Neuronal stem cell (in vitro differentiated cells): ENCODE measurements at regions not wholly inside any gene's neighbourhood (a gene's known extent, or its start where the extent isn't known, plus 50 kb on each side); places are given as distances from the start of the nearest gene placed in this dataset.

ENCODE experiments used
- DNase-seq: peaks from one replicate; pipeline ENCODE4 v3.0.0-alpha.2; 2013; ENCODE audit warnings: low spot score
- H2AFZ ChIP-seq: one replicate; pipeline ENCODE4 v1.6.1; 2013; ENCODE audit warnings: mild to moderate bottlenecking, low read length, inconsistent platforms
- H2AK5ac ChIP-seq: 2 replicates; pipeline ENCODE4 v1.6.1; 2013; ENCODE audit warnings: low read depth, mild to moderate bottlenecking, inconsistent platforms, low read length, moderate library complexity, mixed read lengths
- H2BK120ac ChIP-seq: 2 replicates; pipeline ENCODE4 v1.6.1; 2013; ENCODE audit warnings: low read depth, mild to moderate bottlenecking, inconsistent platforms, low read length, moderate library complexity, mixed read lengths
- H2BK12ac ChIP-seq: one replicate; pipeline ENCODE4 v1.6.1; 2013; ENCODE audit warnings: low read length, inconsistent platforms
- H2BK15ac ChIP-seq: 2 replicates; pipeline ENCODE4 v1.6.1; 2013; ENCODE audit warnings: mild to moderate bottlenecking, low read length, inconsistent platforms, mixed read lengths
- H2BK5ac ChIP-seq: one replicate; pipeline ENCODE4 v1.6.1; 2013; ENCODE audit warnings: inconsistent platforms, mild to moderate bottlenecking, low read length, moderate library complexity
- H3K14ac ChIP-seq: one replicate; pipeline ENCODE4 v1.6.1; 2013; ENCODE audit warnings: low read length, inconsistent platforms
- H3K18ac ChIP-seq: 2 replicates; pipeline ENCODE4 v1.6.1; 2013; ENCODE audit warnings: low read length, inconsistent platforms
- H3K23ac ChIP-seq: 2 replicates; pipeline ENCODE4 v1.6.1; 2013; ENCODE audit warnings: low read depth, mild to moderate bottlenecking, mixed read lengths, low read length, inconsistent platforms; ENCODE audit not compliant: poor library complexity
- H3K27ac ChIP-seq: replicated peaks from 3 replicates; pipeline ENCODE4 v1.5.1; 2013; ENCODE audit warnings: low read length, inconsistent platforms
- H3K27me3 ChIP-seq, 3 experiments: 2 replicates each; pipeline ENCODE4 v1.6.1; 2013; ENCODE audit warnings: low read length in 3 of 3, mild to moderate bottlenecking in 2 of 3, inconsistent platforms in 1 of 3, low read depth in 1 of 3, mixed read lengths in 1 of 3, moderate library complexity in 1 of 3; ENCODE audit not compliant: control insufficient read depth in 3 of 3, insufficient read depth in 3 of 3
- H3K36me3 ChIP-seq, 2 donors: replicated peaks in 1 of 2; 2 replicates each; pipeline ENCODE4 v1.6.1; 2013; ENCODE audit warnings: low read length in 2 of 2; ENCODE audit not compliant: control insufficient read depth in 2 of 2, insufficient read depth in 2 of 2
- H3K4ac ChIP-seq: 2 replicates; pipeline ENCODE4 v1.6.1; 2013; ENCODE audit warnings: inconsistent platforms, mild to moderate bottlenecking, low read length, moderate library complexity
- H3K4me1 ChIP-seq, 2 donors: 1 replicate in 1 of 2; 2 replicates in 1 of 2; pipeline ENCODE4 v1.6.1; 2013; ENCODE audit warnings: low read length in 2 of 2, low read depth in 1 of 2; ENCODE audit not compliant: control insufficient read depth in 2 of 2, insufficient read depth in 1 of 2
- H3K4me2 ChIP-seq: one replicate; pipeline ENCODE4 v1.6.1; 2013; ENCODE audit warnings: mild to moderate bottlenecking, low read length, inconsistent platforms; ENCODE audit not compliant: insufficient read depth, poor library complexity, severe bottlenecking
- H3K4me3 ChIP-seq, 2 donors: 2 replicates each; pipeline ENCODE4 v1.5.1; 2013; ENCODE audit warnings: low read length in 2 of 2, mild to moderate bottlenecking in 2 of 2, inconsistent platforms in 1 of 2, moderate library complexity in 1 of 2
- H3K79me1 ChIP-seq: one replicate; pipeline ENCODE4 v1.6.1; 2013; ENCODE audit warnings: low read depth, mild to moderate bottlenecking, inconsistent platforms, low read length, moderate library complexity
- H3K9ac ChIP-seq: one replicate; pipeline ENCODE4 v1.6.1; 2013; ENCODE audit warnings: mild to moderate bottlenecking, low read depth, low read length, inconsistent platforms; ENCODE audit not compliant: poor library complexity
- H3K9me3 ChIP-seq, 2 donors: replicated peaks in 1 of 2; 2 replicates each; pipeline versions ENCODE3 to v1.6.1; 2013; ENCODE audit warnings: low read length in 2 of 2, mild to moderate bottlenecking in 2 of 2, inconsistent platforms in 1 of 2, low read depth in 1 of 2, mixed read lengths in 1 of 2, moderate library complexity in 1 of 2; ENCODE audit not compliant: control insufficient read depth in 2 of 2, insufficient read depth in 1 of 2
- H4K8ac ChIP-seq: one replicate; pipeline ENCODE4 v1.6.1; 2013; ENCODE audit warnings: low read depth, mild to moderate bottlenecking, inconsistent platforms, low read length, moderate library complexity
- H4K91ac ChIP-seq: one replicate; pipeline ENCODE4 v1.6.1; 2013; ENCODE audit warnings: low read length, low read depth, mild to moderate bottlenecking, inconsistent platforms; ENCODE audit not compliant: poor library complexity
- WGBS, 2 donors: extraction: QIAGEN DNeasy Blood & Tissue Kit; methylation state at CpG; one replicate each; pipeline ENCODE4 v1.1.7; 2013; ENCODE audit warnings: missing lambda C conversion rate in 2 of 2, mixed read lengths in 1 of 2; ENCODE audit not compliant: insufficient read length in 2 of 2, insufficient replicate concordance in 1 of 2; ENCODE audit errors: extremely low coverage in 2 of 2; 5-methylcytosine and 5-hydroxymethylcytosine counted together

- Histone ChIP-seq H2AK5ac (no peak overlapping the region), H2AFZ (no peak overlapping the region), H3K79me1 (no peaks in the 10 kb centered on the region), H3K4me1 (peaks cover 0 to 3% of the 10 kb centered on the region in 2 donors), H3K36me3 (no peaks in the 10 kb centered on the region), H3K4me2 (no peak overlapping the region), H3K27ac (no peak overlapping the region), H3K9ac (no peak overlapping the region), H2BK5ac (no peak overlapping the region), H3K23ac (no peak overlapping the region), H2BK15ac (peak overlapping the region; percentile 27), H3K9me3 (peaks cover 0 to 2% of the 10 kb centered on the region in 2 donors), H2BK12ac (no peak overlapping the region), H4K91ac (no peak overlapping the region), H3K4ac (no peak overlapping the region), H3K27me3 (peaks cover 0 to 13% (median 0%) of the 10 kb centered on the region in 3 experiments), H3K4me3 (no peak overlapping the region), H3K14ac (no peak overlapping the region), H3K18ac (peak overlapping the region; percentile 18), H2BK120ac (no peak overlapping the region), H4K8ac (no peak overlapping the region)
- DNase-seq, result no peak
- WGBS, 2 donors, result no CpG with 5 or more reads among the region's 4 CpGs
Observed at GRCh38 chr18:7485616-7486015, 81.5 kb upstream of the PTPRM start.

GRCh38 chr18:7488571-7488970, 78.5 kb upstream of the PTPRM start:
- Histone ChIP-seq H2AK5ac (no peak overlapping the region), H3K14ac (no peak overlapping the region), H2BK5ac (no peak overlapping the region), H3K9ac (no peak overlapping the region), H2AFZ (no peak overlapping the region), H3K23ac (no peak overlapping the region), H2BK12ac (no peak overlapping the region), H2BK15ac (no peak overlapping the region), H3K9me3 (peaks cover 0 to 2% of the 10 kb centered on the region in 2 donors), H3K36me3 (no peaks in the 10 kb centered on the region), H3K79me1 (no peaks in the 10 kb centered on the region), H3K27me3 (peaks cover 0 to 13% (median 0%) of the 10 kb centered on the region in 3 experiments), H2BK120ac (no peak overlapping the region), H4K8ac (no peak overlapping the region), H3K4me3 (no peak overlapping the region), H3K27ac (no peak overlapping the region), H3K4me1 (no peaks in the 10 kb centered on the region), H3K4ac (no peak overlapping the region), H3K18ac (no peak overlapping the region), H3K4me2 (no peak overlapping the region), H4K91ac (no peak overlapping the region)
- DNase-seq, result no peak
- no CpG with 5 or more reads among the region's 4 CpGs for WGBS, 2 donors

- H3K27me3 ChIP-seq, result peaks cover 0 to 13% (median 0%) of the 10 kb centered on the region in 3 experiments
- no peak for DNase-seq
- no CpG with 5 or more reads among the region's 1 CpG for WGBS, 2 donors
Observed at GRCh38 chr18:7490104-7490503, 77.0 kb upstream of the PTPRM start.

DNA sequence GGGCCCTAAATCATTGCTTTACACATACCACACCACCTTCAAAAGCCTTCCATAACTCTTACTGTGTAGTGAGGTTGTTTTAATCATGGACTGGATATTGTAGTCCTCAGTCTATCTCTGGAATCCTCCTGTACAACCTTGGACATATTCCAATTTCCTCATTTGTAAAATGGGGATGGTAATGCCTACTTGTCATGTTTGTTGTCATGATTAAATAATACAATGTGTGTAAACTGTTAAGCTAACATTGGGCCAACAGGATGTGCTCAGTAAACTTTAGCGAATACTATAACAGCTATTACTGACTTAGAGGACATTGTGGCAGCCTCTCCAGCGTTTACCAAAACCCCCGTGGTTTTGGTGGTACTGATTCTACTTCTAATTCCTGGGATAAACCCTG, 74.7 kb upstream of the PTPRM start:
- no peak overlapping the region for H2BK5ac ChIP-seq

More at GRCh38 chr18:7490104-7490503, 77.0 kb upstream of the PTPRM start:
- Histone ChIP-seq H2BK5ac (no peak overlapping the region), H4K8ac (no peak overlapping the region), H2AFZ (no peak overlapping the region), H3K9me3 (no peaks in the 10 kb centered on the region), H2BK15ac (no peak overlapping the region), H3K4me2 (no peak overlapping the region), H3K18ac (no peak overlapping the region), H3K27ac (no peak overlapping the region), H2BK12ac (no peak overlapping the region), H2BK120ac (no peak overlapping the region), H3K4ac (no peak overlapping the region), H3K36me3 (no peaks in the 10 kb centered on the region), H2AK5ac (no peak overlapping the region), H3K23ac (no peak overlapping the region), H3K14ac (no peak overlapping the region), H3K4me3 (no peak overlapping the region), H4K91ac (no peak overlapping the region), H3K4me1 (no peaks in the 10 kb centered on the region), H3K79me1 (no peaks in the 10 kb centered on the region), H3K9ac (no peak overlapping the region)

More for the DNA sequence above, 74.7 kb upstream of the PTPRM start:
- H3K18ac ChIP-seq, result no peak overlapping the region
- no CpG with 5 or more reads among the region's 3 CpGs for WGBS, 2 donors
- no peak overlapping the region for H3K27ac ChIP-seq
- no peak for DNase-seq
- H3K9ac ChIP-seq, result no peak overlapping the region
- H2BK120ac ChIP-seq, result no peak overlapping the region
- no peaks in the 10 kb centered on the region for H3K9me3 ChIP-seq
- no peak overlapping the region for H3K4me3 ChIP-seq
- H2AFZ ChIP-seq, result no peak overlapping the region
- no peak overlapping the region for H4K8ac ChIP-seq
- no peaks in the 10 kb centered on the region for H3K36me3 ChIP-seq
- no peak overlapping the region for H2BK15ac ChIP-seq
- no peak overlapping the region for H2BK12ac ChIP-seq
- no peak overlapping the region for H2AK5ac ChIP-seq
- peaks cover 0 to 2% (median 0%) of the 10 kb centered on the region in 3 experiments for H3K27me3 ChIP-seq
- H3K23ac ChIP-seq, result no peak overlapping the region
- H3K4ac ChIP-seq, result no peak overlapping the region
- no peak overlapping the region for H3K4me2 ChIP-seq
- no peaks in the 10 kb centered on the region for H3K79me1 ChIP-seq
- H3K14ac ChIP-seq, result no peak overlapping the region
- no peaks in the 10 kb centered on the region for H3K4me1 ChIP-seq
- H4K91ac ChIP-seq, result no peak overlapping the region
